SK-N-SH treated with all-trans-retinoic acid at 6 μM for 48 hours (cell line): ENCODE measurements at regions not wholly inside any gene's neighbourhood (a gene's known extent, or its start where the extent isn't known, plus 50 kb on each side); places are given as distances from the start of the nearest gene placed in this dataset.

ENCODE experiments used
- TOX ChIP-seq: fragments of 250-450 bp; sonication (Bioruptor Pico); IDR thresholded peaks from 2 replicates; pipeline ENCODE4 v1.8.0; 2021; ENCODE audit warnings: mild to moderate bottlenecking, moderate library complexity, borderline replicate concordance
- ZFP30 ChIP-seq: fragments of 450-650 bp; formaldehyde crosslinking; IDR thresholded peaks from 2 replicates; pipeline ENCODE4 v1.5.0; 2022; ENCODE audit warnings: mild to moderate bottlenecking, moderate library complexity

GRCh38 chr10:53379956-53380355 is 607.4 kb upstream of the MBL2 start:
- TF ChIP-seq TOX (no peak), ZFP30 (CRISPR knock-in tag) (no peak)
